GM12878 (cell line): ENCODE measurements at regions not wholly inside any gene's neighbourhood (a gene's known extent, or its start where the extent isn't known, plus 50 kb on each side); places are given as distances from the start of the nearest gene placed in this dataset.
A peak's percentile ranks its signal among the peaks of the same experiment; 100 is the strongest.

Source experiments
- ATAC-seq: fragments of 200-7000 bp; cut with Tn5 transposase; 3 replicates; pipeline ENCODE4 v1.9.1; 2020; ENCODE audit warnings: mild to moderate bottlenecking, moderate library complexity
- BruUV-seq: library from RNA; stranded (reverse); fragments of 400-500 nt; replicated peaks from 2 replicates; lab custom pipeline; 2021; lab: Mats Ljungman, UMichigan
- CTCF ChIA-PET: fragments of 300-600 bp; sonication (Branson Sonifier 250); formaldehyde crosslinking; extraction: SDS; loops from one replicate; lab custom pipeline; 2021; ENCODE audit warnings: inconsistent platforms; lab: Yijun Ruan, JAX
- POLR2A ChIA-PET: fragments of 350-600 bp; formaldehyde crosslinking; extraction: SDS; loops from one replicate; lab custom pipeline; 2021; ENCODE audit warnings: inconsistent platforms; lab: Charles Lee
- RAD21 ChIA-PET: fragments of 300-600 bp; sonication (Branson Sonifier 250); formaldehyde crosslinking; loops from one replicate; lab custom pipeline; 2023; ENCODE audit warnings: antibody characterized with exemption; ENCODE audit not compliant: unreplicated experiment; lab: Charles Lee
- SMC1A ChIA-PET: fragments of 300-600 bp; sonication (Branson Sonifier 250); formaldehyde crosslinking; loops from one replicate; lab custom pipeline; 2023; ENCODE audit not compliant: unreplicated experiment, uncharacterized antibody; lab: Charles Lee
- DNase-seq: peaks from one replicate; pipeline ENCODE4 v3.0.0-alpha.2; 2011; ENCODE audit warnings: low read depth, low spot score
- FAIRE-seq: peaks from 3 replicates; lab custom pipeline; 2011; peaks lifted over from hg19 to GRCh38; lab: Jason Lieb, UNC
- H2AFZ ChIP-seq: 2 replicates; pipeline ENCODE4 v1.6.0; 2011; ENCODE audit warnings: low read depth, low read length, control low read depth; ENCODE audit not compliant: control insufficient read depth
- H3K27ac ChIP-seq: 2 replicates; pipeline ENCODE4 v1.5.1; 2011; ENCODE audit warnings: control low read depth; ENCODE audit not compliant: control insufficient read depth, insufficient read depth
- H3K27me3 ChIP-seq, 2 experiments: replicated peaks in 1 of 2; 2 replicates each; pipeline versions ENCODE4 v1.6.0 to v1.6.1; 2011; ENCODE audit warnings: low read length in 1 of 2; ENCODE audit not compliant: control insufficient read depth in 2 of 2, insufficient read depth in 2 of 2
- H3K36me3 ChIP-seq, 2 experiments: 2 replicates each; pipeline ENCODE4 v1.5.1; 2011; ENCODE audit warnings: low read length in 1 of 2; ENCODE audit not compliant: control insufficient read depth in 2 of 2, insufficient read depth in 2 of 2
- H3K4me1 ChIP-seq: 2 replicates; pipeline ENCODE4 v1.6.1; 2011; ENCODE audit warnings: mild to moderate bottlenecking, low read length, moderate library complexity, mixed read lengths; ENCODE audit not compliant: control insufficient read depth, insufficient read depth
- H3K4me2 ChIP-seq: 2 replicates; pipeline ENCODE4 v1.6.0; 2011; ENCODE audit warnings: control low read depth; ENCODE audit not compliant: control insufficient read depth, insufficient read depth
- H3K4me3 ChIP-seq: fragments of 200-600 bp; sonication (generic); 2 replicates; pipeline ENCODE4 v1.5.1; 2016
- H3K79me2 ChIP-seq: 2 replicates; pipeline ENCODE4 v1.6.0; 2011; ENCODE audit warnings: low read length; ENCODE audit not compliant: control insufficient read depth, insufficient read depth
- H3K9ac ChIP-seq: 2 replicates; pipeline ENCODE4 v1.8.0; 2011; ENCODE audit warnings: low read length, control low read depth, mixed read lengths; ENCODE audit not compliant: control insufficient read depth, insufficient read depth
- H3K9me3 ChIP-seq: replicated peaks from 3 replicates; pipeline ENCODE4 v1.5.1; 2011; ENCODE audit warnings: mild to moderate bottlenecking, low read length; ENCODE audit not compliant: control insufficient read depth, insufficient read depth
- H4K20me1 ChIP-seq: 2 replicates; pipeline ENCODE4 v1.6.0; 2011; ENCODE audit not compliant: control insufficient read depth, insufficient read depth
- KLF5 ChIP-seq: fragments of 450-650 bp; IDR thresholded peaks from 2 replicates; pipeline ENCODE4 v1.6.1; 2014; ENCODE audit warnings: mild to moderate bottlenecking; ENCODE audit not compliant: partially characterized antibody
- NFXL1 ChIP-seq: fragments of 450-650 bp; IDR thresholded peaks from 2 replicates; pipeline ENCODE4 v1.6.1; 2017; ENCODE audit warnings: antibody characterized with exemption, mild to moderate bottlenecking, borderline replicate concordance
- PAX8 ChIP-seq: fragments of 450-650 bp; IDR thresholded peaks from 2 replicates; pipeline ENCODE4 v1.6.1; 2017; ENCODE audit warnings: mild to moderate bottlenecking, moderate library complexity
- SIX5 ChIP-seq: IDR thresholded peaks from 2 replicates; pipeline ENCODE4 v1.6.1; 2011; ENCODE audit warnings: mild to moderate bottlenecking, low read depth, low read length, moderate library complexity; ENCODE audit not compliant: severe bottlenecking
- SMAD1 ChIP-seq: fragments of 450-650 bp; IDR thresholded peaks from 2 replicates; pipeline ENCODE4 v1.6.1; 2018; ENCODE audit warnings: mild to moderate bottlenecking, low read depth; ENCODE audit not compliant: partially characterized antibody
- SREBF1 ChIP-seq: IDR thresholded peaks from 2 replicates; pipeline ENCODE4 v1.6.1; 2012; ENCODE audit warnings: mild to moderate bottlenecking, low read length
- SUPT20H ChIP-seq: IDR thresholded peaks from 2 replicates; pipeline ENCODE4 v1.6.1; 2011; ENCODE audit warnings: low read depth, mild to moderate bottlenecking, low read length, moderate library complexity, borderline replicate concordance; ENCODE audit not compliant: control insufficient read depth
- TAF1 ChIP-seq: IDR thresholded peaks from 2 replicates; pipeline ENCODE4 v1.6.1; 2011; ENCODE audit warnings: mild to moderate bottlenecking, low read depth, low read length, borderline replicate concordance
- TCF3 ChIP-seq: IDR thresholded peaks from 2 replicates; pipeline ENCODE4 v1.6.1; 2012; ENCODE audit warnings: low read depth, mild to moderate bottlenecking, low read length, borderline replicate concordance; ENCODE audit not compliant: insufficient read depth
- ZSCAN29 ChIP-seq: fragments of 450-650 bp; IDR thresholded peaks from 2 replicates; pipeline ENCODE4 v1.6.1; 2017; ENCODE audit warnings: mild to moderate bottlenecking, moderate library complexity
- WGBS: methylation state at CpG from one replicate; pipeline ENCODE4 v1.1.6; 2016; ENCODE audit warnings: low lambda C conversion rate; ENCODE audit not compliant: insufficient replicate concordance, insufficient coverage; ENCODE audit errors: missing lambda C conversion rate; 5-methylcytosine and 5-hydroxymethylcytosine counted together
- in situ Hi-C: fragments of 300-500 bp; cut with MboI; formaldehyde crosslinking; loops from 9 replicates; pipeline ENCODE4 v1.14.3; 2018; ENCODE audit warnings: mixed read lengths
- intact Hi-C: fragments of 100-400 bp; cut with micrococcal nuclease; formaldehyde crosslinking; loops from one replicate; pipeline ENCODE4 v1.14.2; 2022; ENCODE audit not compliant: unreplicated experiment
- TF ChIP-seq, protein P1 (sequence below): fragments of 450-650 bp; IDR thresholded peaks from 2 replicates; pipeline ENCODE4 v1.6.1; 2017; ENCODE audit warnings: antibody characterized with exemption, mild to moderate bottlenecking, moderate library complexity
- TF ChIP-seq, protein P2 (sequence below): fragments of 450-650 bp; IDR thresholded peaks from 2 replicates; pipeline ENCODE4 v1.6.1; 2018; ENCODE audit warnings: borderline replicate concordance, mild to moderate bottlenecking; ENCODE audit not compliant: partially characterized antibody

DNA sequence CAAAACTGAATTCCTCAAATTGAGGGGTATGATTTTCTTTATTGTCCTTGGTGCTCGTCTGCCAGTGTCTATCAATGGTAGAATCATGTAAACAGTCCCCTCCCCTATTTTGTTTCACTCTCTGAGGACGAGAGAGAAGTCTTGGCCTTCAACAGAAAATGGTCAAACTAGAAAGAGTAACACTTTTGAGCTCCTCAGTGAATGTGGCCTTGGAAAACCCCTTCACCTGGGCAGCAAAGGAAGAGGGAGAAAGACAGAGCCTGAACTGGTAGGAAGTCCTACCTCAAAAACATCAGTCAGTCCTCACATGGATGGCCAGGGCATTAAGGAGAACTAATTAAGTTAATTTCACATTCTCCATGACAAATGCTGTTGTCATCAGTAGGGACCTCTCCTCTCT lies 86.1 kb upstream of the TOP3B start:
- no peaks in the 10 kb centered on the region for H3K79me2 ChIP-seq
- peak; percentile 7 for FAIRE-seq

DNA sequence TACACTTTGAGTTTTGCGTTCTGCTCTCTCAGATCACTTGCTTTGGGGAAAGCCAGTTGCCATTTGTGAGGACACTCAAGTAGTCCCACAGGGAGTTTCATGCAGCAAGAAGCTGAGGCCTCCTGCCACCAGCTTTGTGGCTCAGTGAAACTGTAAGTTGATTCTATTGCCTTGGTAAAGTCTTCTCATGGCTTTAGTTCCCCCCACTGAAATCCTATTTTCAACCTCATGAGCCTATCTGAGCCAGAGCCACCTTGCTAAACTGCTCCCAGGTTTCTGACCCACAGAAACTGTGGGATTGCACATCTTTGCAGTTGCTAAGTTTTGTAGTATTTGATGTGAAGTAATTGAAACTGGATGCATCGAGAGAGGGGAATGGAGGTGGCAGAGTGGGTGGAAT lies 85.4 kb upstream of the TOP3B start:
- 83% methylated on average over 2 of the region's 2 CpGs for WGBS
- TF ChIP-seq SREBF1 = no peak
- TF ChIP-seq TCF3 = no peak
- no peak for TF ChIP-seq SIX5
- TF ChIP-seq ZSCAN29 = no peak
- TF ChIP-seq, protein P1, sequence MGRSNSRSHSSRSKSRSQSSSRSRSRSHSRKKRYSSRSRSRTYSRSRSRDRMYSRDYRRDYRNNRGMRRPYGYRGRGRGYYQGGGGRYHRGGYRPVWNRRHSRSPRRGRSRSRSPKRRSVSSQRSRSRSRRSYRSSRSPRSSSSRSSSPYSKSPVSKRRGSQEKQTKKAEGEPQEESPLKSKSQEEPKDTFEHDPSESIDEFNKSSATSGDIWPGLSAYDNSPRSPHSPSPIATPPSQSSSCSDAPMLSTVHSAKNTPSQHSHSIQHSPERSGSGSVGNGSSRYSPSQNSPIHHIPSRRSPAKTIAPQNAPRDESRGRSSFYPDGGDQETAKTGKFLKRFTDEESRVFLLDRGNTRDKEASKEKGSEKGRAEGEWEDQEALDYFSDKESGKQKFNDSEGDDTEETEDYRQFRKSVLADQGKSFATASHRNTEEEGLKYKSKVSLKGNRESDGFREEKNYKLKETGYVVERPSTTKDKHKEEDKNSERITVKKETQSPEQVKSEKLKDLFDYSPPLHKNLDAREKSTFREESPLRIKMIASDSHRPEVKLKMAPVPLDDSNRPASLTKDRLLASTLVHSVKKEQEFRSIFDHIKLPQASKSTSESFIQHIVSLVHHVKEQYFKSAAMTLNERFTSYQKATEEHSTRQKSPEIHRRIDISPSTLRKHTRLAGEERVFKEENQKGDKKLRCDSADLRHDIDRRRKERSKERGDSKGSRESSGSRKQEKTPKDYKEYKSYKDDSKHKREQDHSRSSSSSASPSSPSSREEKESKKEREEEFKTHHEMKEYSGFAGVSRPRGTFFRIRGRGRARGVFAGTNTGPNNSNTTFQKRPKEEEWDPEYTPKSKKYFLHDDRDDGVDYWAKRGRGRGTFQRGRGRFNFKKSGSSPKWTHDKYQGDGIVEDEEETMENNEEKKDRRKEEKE = no peak
- TF ChIP-seq, protein P2, sequence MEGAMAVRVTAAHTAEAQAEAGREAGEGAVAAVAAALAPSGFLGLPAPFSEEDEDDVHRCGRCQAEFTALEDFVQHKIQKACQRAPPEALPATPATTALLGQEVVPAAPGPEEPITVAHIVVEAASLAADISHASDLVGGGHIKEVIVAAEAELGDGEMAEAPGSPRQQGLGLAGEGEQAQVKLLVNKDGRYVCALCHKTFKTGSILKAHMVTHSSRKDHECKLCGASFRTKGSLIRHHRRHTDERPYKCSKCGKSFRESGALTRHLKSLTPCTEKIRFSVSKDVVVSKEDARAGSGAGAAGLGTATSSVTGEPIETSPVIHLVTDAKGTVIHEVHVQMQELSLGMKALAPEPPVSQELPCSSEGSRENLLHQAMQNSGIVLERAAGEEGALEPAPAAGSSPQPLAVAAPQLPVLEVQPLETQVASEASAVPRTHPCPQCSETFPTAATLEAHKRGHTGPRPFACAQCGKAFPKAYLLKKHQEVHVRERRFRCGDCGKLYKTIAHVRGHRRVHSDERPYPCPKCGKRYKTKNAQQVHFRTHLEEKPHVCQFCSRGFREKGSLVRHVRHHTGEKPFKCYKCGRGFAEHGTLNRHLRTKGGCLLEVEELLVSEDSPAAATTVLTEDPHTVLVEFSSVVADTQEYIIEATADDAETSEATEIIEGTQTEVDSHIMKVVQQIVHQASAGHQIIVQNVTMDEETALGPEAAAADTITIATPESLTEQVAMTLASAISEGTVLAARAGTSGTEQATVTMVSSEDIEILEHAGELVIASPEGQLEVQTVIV = no peak
- TF ChIP-seq NFXL1 = no peak

More for the DNA sequence above, 86.1 kb upstream of the TOP3B start:
- no peaks in the 10 kb centered on the region for H3K36me3 ChIP-seq
- no peaks in the 10 kb centered on the region for H3K27me3 ChIP-seq
- SMC1A ChIA-PET = interaction anchor here (1.0 to 1.9 kb wide), 2 partner anchors 30 to 37 kb away, joined by 3 to 5 read pairs; no protein-coding TSS in a partner anchor
- no peaks in the 10 kb centered on the region for H3K9me3 ChIP-seq
- H3K4me2 ChIP-seq = no peak overlapping the region
- peaks cover 12% of the 10 kb centered on the region for H3K4me1 ChIP-seq
- RAD21 ChIA-PET = interaction anchor here (1.0 to 1.4 kb wide), 2 partner anchors 17 to 30 kb away, joined by 3 to 4 read pairs; no protein-coding TSS in a partner anchor
- DNase-seq (no peak), ATAC-seq (peak; percentile 61)
- CTCF ChIA-PET = interaction anchor here (1.5 to 5.3 kb wide), 3 partner anchors 8 to 97 kb away, joined by 4 to 42 read pairs (median 6); no protein-coding TSS in a partner anchor
- no peak overlapping the region for H3K4me3 ChIP-seq
- in situ Hi-C loops = no loop called here
- POLR2A ChIA-PET = interaction anchor here (1.0 kb wide), 2 partner anchors 23 to 30 kb away, joined by 3 read pairs; no protein-coding TSS in a partner anchor
- H3K9ac ChIP-seq = no peak overlapping the region
- peak overlapping the region; percentile 3; the same call in 1 of the 2 replicates for H2AFZ ChIP-seq
- no peaks in the 10 kb centered on the region for H4K20me1 ChIP-seq
- no peak overlapping the region for H3K27ac ChIP-seq
- 49% methylated on average over 2 of the region's 2 CpGs for WGBS
- TF ChIP-seq SIX5 (no peak), TAF1 (no peak), KLF5 (no peak), PAX8 (no peak), SMAD1 (no peak), SUPT20H (no peak)
- intact Hi-C loops = loop anchor here (10.0 kb wide), 1 partner anchor 886 kb away; no protein-coding TSS in a partner anchor
- no TSS peak for BruUV-seq

More for the DNA sequence above, 85.4 kb upstream of the TOP3B start:
- Histone ChIP-seq H3K27me3 (no peaks in the 10 kb centered on the region), H3K9ac (no peak overlapping the region), H2AFZ (no peak overlapping the region), H3K9me3 (no peaks in the 10 kb centered on the region), H3K4me1 (peaks cover 12% of the 10 kb centered on the region), H3K4me2 (no peak overlapping the region), H3K4me3 (no peak overlapping the region), H3K36me3 (no peaks in the 10 kb centered on the region), H3K27ac (no peak overlapping the region), H3K79me2 (no peaks in the 10 kb centered on the region), H4K20me1 (no peaks in the 10 kb centered on the region)
- RAD21 ChIA-PET = interaction anchor here (0.8 to 1.6 kb wide), 6 partner anchors 17 to 887 kb away, joined by 3 to 5 read pairs (median 4); no protein-coding TSS in a partner anchor
- in situ Hi-C loops = no loop called here
- ATAC-seq (no peak), DNase-seq (no peak), FAIRE-seq (no peak)
- CTCF ChIA-PET = interaction anchor here (0.8 to 5.3 kb wide), 6 partner anchors 8 to 103 kb away, joined by 3 to 42 read pairs (median 4); no protein-coding TSS in a partner anchor
- BruUV-seq = no TSS peak
- SMC1A ChIA-PET = interaction anchor here (1.0 to 1.9 kb wide), 6 partner anchors 16 to 40 kb away, joined by 3 to 7 read pairs (median 4); no protein-coding TSS in a partner anchor
- intact Hi-C loops = loop anchor here (10.0 kb wide), 1 partner anchor 887 kb away; no protein-coding TSS in a partner anchor
- POLR2A ChIA-PET = interaction anchor here (1.0 to 1.4 kb wide), 3 partner anchors 22 to 43 kb away, joined by 3 to 4 read pairs (median 3); no protein-coding TSS in a partner anchor
